ENCODE measurements at regions not wholly inside any gene's neighbourhood (a gene's known extent, or its start where the extent isn't known, plus 50 kb on each side); places are given as distances from the start of the nearest gene placed in this dataset.

- H3K4me1 Mint-ChIP-seq (ENCODE audit: unreplicated experiment), result peaks cover 7% of the 10 kb centered on the region
- H3K27ac Mint-ChIP-seq (ENCODE audit: unreplicated experiment), result no peak overlapping the region
- no peak for DNase-seq (ENCODE audit: low spot score)
- H3K36me3 Mint-ChIP-seq (ENCODE audit: low read depth, unreplicated experiment), result no peaks in the 10 kb centered on the region
- no peak for TF ChIP-seq CTCF (IDR thresholded peaks at IDR 0.05; ENCODE audit: unreplicated experiment)
- H3K9me3 Mint-ChIP-seq (ENCODE audit: unreplicated experiment), result no peaks in the 10 kb centered on the region
- no peaks in the 10 kb centered on the region for H3K27me3 Mint-ChIP-seq (ENCODE audit: unreplicated experiment)
- H3K4me3 Mint-ChIP-seq (ENCODE audit: unreplicated experiment), result no peak overlapping the region
Measured at GRCh38 chr16:79965718-79966117, 365.2 kb upstream of the MAF start.

GRCh38 chr16:79964104-79964503 is 363.6 kb upstream of the MAF start:
- Mint-ChIP-seq H3K4me3 (ENCODE audit: unreplicated experiment) (no peak overlapping the region), H3K4me1 (ENCODE audit: unreplicated experiment) (peaks cover 7% of the 10 kb centered on the region), H3K36me3 (ENCODE audit: low read depth, unreplicated experiment) (no peaks in the 10 kb centered on the region), H3K27me3 (ENCODE audit: unreplicated experiment) (no peaks in the 10 kb centered on the region), H3K9me3 (ENCODE audit: unreplicated experiment) (no peaks in the 10 kb centered on the region), H3K27ac (ENCODE audit: unreplicated experiment) (no peak overlapping the region)
- DNase-seq (ENCODE audit: low spot score), result no peak
- no peak for TF ChIP-seq CTCF (IDR thresholded peaks at IDR 0.05; ENCODE audit: unreplicated experiment)

- Mint-ChIP-seq H3K9me3 (ENCODE audit: unreplicated experiment) (no peaks in the 10 kb centered on the region), H3K27me3 (ENCODE audit: unreplicated experiment) (no peaks in the 10 kb centered on the region), H3K27ac (ENCODE audit: unreplicated experiment) (no peak overlapping the region), H3K36me3 (ENCODE audit: low read depth, unreplicated experiment) (no peaks in the 10 kb centered on the region), H3K4me1 (ENCODE audit: unreplicated experiment) (peaks cover 7% of the 10 kb centered on the region), H3K4me3 (ENCODE audit: unreplicated experiment) (no peak overlapping the region)
- DNase-seq (ENCODE audit: low spot score), result no peak
- TF ChIP-seq CTCF (IDR thresholded peaks at IDR 0.05; ENCODE audit: unreplicated experiment), result no peak
Measured at GRCh38 chr16:79962962-79963361, 362.4 kb upstream of the MAF start.

- no peak for DNase-seq (ENCODE audit: low spot score)
- H3K36me3 Mint-ChIP-seq (ENCODE audit: low read depth, unreplicated experiment), result no peaks in the 10 kb centered on the region
- TF ChIP-seq CTCF (IDR thresholded peaks at IDR 0.05; ENCODE audit: unreplicated experiment), result no peak
- H3K27me3 Mint-ChIP-seq (ENCODE audit: unreplicated experiment), result no peaks in the 10 kb centered on the region
- H3K27ac Mint-ChIP-seq (ENCODE audit: unreplicated experiment), result no peak overlapping the region
- no peaks in the 10 kb centered on the region for H3K4me1 Mint-ChIP-seq (ENCODE audit: unreplicated experiment)
- H3K4me3 Mint-ChIP-seq (ENCODE audit: unreplicated experiment), result no peak overlapping the region
- H3K9me3 Mint-ChIP-seq (ENCODE audit: unreplicated experiment), result no peaks in the 10 kb centered on the region
Measured at GRCh38 chr16:79959226-79959625, 358.7 kb upstream of the MAF start.

GRCh38 chr16:79954921-79955705 is 354.6 kb upstream of the MAF start:
- no peak for TF ChIP-seq CTCF (IDR thresholded peaks at IDR 0.05; ENCODE audit: unreplicated experiment)
- Mint-ChIP-seq H3K4me1 (ENCODE audit: unreplicated experiment) (peaks cover 9% of the 10 kb centered on the region), H3K9me3 (ENCODE audit: unreplicated experiment) (no peaks in the 10 kb centered on the region), H3K36me3 (ENCODE audit: low read depth, unreplicated experiment) (no peaks in the 10 kb centered on the region), H3K27ac (ENCODE audit: unreplicated experiment) (no peak overlapping the region), H3K4me3 (ENCODE audit: unreplicated experiment) (no peak overlapping the region), H3K27me3 (ENCODE audit: unreplicated experiment) (no peaks in the 10 kb centered on the region)
- no peak for DNase-seq (ENCODE audit: low spot score)

Measured in endothelial cell (in vitro differentiated cells).